ENCODE measurements at regions not wholly inside any gene's neighbourhood (a gene's known extent, or its start where the extent isn't known, plus 50 kb on each side); places are given as distances from the start of the nearest gene placed in this dataset.

DNA sequence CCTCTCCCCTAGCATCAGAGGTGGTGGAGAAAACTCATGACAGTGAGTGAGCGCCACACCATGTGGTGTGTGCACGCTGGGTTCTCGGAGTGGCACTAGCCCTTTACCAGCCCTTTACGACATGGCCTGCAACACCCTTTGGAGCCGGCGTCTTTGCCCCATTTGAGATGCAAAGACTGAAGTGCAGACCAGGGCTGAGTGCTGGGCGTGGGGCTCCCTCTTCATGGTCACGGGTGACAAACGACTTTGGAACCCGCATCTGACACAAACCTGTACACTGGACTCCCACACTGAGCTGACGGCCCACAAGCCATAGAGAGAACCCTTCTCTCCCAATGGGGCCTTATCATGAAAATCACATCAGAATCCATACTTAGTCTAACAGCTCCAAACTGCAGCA lies 76.8 kb upstream of the ALDH1L1 start:
- no peak overlapping the region for H3K4me3 ChIP-seq (ENCODE audit: low read depth, low read length)
- no peak overlapping the region for H3K27ac ChIP-seq (ENCODE audit: low read depth, low read length)
- no peaks in the 10 kb centered on the region for H3K79me2 ChIP-seq (ENCODE audit: control insufficient read depth, insufficient read depth, low read length, unreplicated experiment)
- no peaks in the 10 kb centered on the region for H3K27me3 ChIP-seq (ENCODE audit: insufficient read depth, low read length)
- peaks cover 18% of the 10 kb centered on the region for H3K4me1 ChIP-seq (ENCODE audit: control insufficient read depth, insufficient read depth, low read length, unreplicated experiment)
- no peak overlapping the region for H2AFZ ChIP-seq (ENCODE audit: low read length, unreplicated experiment)
- no peaks in the 10 kb centered on the region for H3K36me3 ChIP-seq (ENCODE audit: insufficient read depth, low read length)

DNA sequence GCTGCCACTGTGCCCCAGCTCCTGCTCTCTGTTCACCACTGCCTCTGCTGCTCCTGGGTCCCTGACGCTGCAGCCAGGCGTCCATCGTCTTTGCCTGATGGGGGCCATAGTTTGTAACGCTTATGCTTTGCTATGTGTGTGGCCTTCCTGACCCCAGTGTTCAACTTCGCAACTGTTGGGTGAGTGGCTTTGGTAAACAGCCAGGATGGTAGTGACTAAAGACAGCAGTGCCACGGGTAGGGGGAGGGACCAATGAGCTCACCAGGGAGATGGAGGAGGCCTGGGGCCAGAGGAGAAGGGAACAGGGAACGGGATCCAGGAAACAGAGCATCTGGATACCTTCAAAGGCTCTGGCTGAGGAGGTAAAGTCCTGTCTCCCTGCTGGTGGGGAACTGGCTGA lies 75.9 kb upstream of the ALDH1L1 start:
- H3K27me3 ChIP-seq (ENCODE audit: insufficient read depth, low read length): no peaks in the 10 kb centered on the region
- peaks cover 16% of the 10 kb centered on the region for H3K4me1 ChIP-seq (ENCODE audit: control insufficient read depth, insufficient read depth, low read length, unreplicated experiment)
- no peak overlapping the region for H2AFZ ChIP-seq (ENCODE audit: low read length, unreplicated experiment)
- H3K79me2 ChIP-seq (ENCODE audit: control insufficient read depth, insufficient read depth, low read length, unreplicated experiment): no peaks in the 10 kb centered on the region
- no peaks in the 10 kb centered on the region for H3K36me3 ChIP-seq (ENCODE audit: insufficient read depth, low read length)
- H3K27ac ChIP-seq (ENCODE audit: low read depth, low read length): no peak overlapping the region
- no peak overlapping the region for H3K4me3 ChIP-seq (ENCODE audit: low read depth, low read length)

DNA sequence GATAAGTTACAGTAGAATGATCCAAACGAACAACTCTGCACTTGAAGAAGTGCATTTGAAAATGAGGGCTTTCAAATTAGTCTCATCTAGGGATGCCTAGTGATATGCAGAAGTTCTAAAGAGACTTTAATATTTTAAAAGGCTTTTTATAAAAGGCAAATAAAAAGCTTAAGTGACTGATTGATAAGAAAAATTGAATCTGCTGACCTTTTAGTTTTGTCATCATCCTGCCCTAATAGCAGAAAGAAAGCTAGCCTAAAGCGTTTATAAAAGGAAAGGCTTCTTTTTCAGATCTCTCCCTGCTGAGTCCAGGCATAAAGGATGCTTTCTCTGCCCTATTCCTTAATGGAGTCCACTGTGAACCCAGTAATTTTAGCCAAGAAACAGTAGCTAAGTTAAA lies 72.7 kb upstream of the ALDH1L1 start:
- no peak overlapping the region for H2AFZ ChIP-seq (ENCODE audit: low read length, unreplicated experiment)
- H3K4me3 ChIP-seq (ENCODE audit: low read depth, low read length): no peak overlapping the region
- no peak overlapping the region for H3K27ac ChIP-seq (ENCODE audit: low read depth, low read length)
- H3K27me3 ChIP-seq (ENCODE audit: insufficient read depth, low read length): no peaks in the 10 kb centered on the region
- no peaks in the 10 kb centered on the region for H3K36me3 ChIP-seq (ENCODE audit: insufficient read depth, low read length)
- H3K4me1 ChIP-seq (ENCODE audit: control insufficient read depth, insufficient read depth, low read length, unreplicated experiment): no peaks in the 10 kb centered on the region
- H3K79me2 ChIP-seq (ENCODE audit: control insufficient read depth, insufficient read depth, low read length, unreplicated experiment): no peaks in the 10 kb centered on the region

DNA sequence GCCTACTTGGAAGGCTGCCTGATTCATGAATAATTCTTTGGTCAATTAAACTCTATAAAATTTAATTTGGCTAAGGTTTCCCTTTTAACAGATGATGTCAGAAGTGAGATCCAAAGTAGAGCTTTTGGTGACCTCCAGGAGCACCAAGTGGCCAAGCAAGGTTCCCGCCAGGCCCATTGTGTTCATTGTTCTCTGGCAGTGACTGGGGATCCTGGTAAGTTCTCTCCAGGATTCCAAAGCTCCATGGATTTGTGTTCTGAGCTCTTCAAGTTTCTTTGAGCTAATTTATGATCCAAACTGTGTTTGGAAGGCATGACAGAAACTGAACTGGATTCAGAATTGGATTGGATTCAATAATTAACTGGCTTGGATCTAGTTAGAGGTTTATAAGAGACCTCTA lies 72.0 kb upstream of the ALDH1L1 start:
- H3K36me3 ChIP-seq (ENCODE audit: insufficient read depth, low read length): no peaks in the 10 kb centered on the region
- no peak overlapping the region for H3K4me3 ChIP-seq (ENCODE audit: low read depth, low read length)
- no peak overlapping the region for H2AFZ ChIP-seq (ENCODE audit: low read length, unreplicated experiment)
- H3K27ac ChIP-seq (ENCODE audit: low read depth, low read length): no peak overlapping the region
- no peaks in the 10 kb centered on the region for H3K79me2 ChIP-seq (ENCODE audit: control insufficient read depth, insufficient read depth, low read length, unreplicated experiment)
- H3K27me3 ChIP-seq (ENCODE audit: insufficient read depth, low read length): no peaks in the 10 kb centered on the region
- H3K4me1 ChIP-seq (ENCODE audit: control insufficient read depth, insufficient read depth, low read length, unreplicated experiment): no peaks in the 10 kb centered on the region

DNA sequence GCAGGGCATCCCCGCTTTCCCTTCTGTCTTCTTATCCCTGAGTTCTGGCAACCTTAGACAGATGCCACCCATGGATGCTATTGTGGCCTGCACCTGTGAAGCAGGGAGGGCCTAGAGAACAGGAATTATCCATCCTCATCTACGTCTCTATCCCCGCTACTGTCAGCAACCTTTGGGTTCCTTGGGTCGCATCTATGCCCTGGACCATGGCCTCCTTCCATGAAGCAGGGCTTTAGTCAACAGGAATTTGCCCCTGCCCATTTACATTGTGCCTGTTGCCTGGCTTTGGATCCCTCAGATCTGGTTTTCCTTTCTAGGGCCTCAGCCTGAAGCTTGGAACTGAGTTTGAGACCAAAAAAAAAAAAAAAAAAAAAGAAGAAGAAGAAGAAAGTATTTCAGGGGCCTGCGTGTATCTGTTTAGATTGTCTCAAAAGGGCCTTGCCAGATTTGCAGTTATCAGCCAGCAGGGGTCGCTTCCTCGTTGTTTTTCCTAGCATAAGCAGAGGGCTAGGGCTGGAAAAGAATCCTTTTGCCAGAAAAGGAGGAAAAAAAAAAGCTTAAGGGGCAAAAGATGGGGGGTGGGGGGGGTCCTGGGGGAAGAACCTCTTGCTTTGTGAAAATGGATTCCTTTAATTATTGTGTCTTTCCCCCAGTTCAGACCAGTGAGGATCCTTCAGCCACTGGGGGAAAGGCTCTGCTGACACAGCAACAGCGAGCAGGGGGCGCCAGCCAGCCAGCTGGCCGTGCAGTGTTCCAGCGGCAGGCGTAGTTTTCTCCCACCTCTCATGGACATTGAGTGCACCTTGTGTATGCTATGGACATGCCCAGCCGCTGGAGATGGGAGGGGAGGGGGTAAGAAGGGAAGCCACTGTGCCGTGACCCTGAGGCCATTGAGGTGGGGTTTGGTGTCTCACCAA lies 65.7 kb upstream of the ALDH1L1 start:
- Histone ChIP-seq H2AFZ (ENCODE audit: low read length, unreplicated experiment) (no peak overlapping the region), H3K27me3 (ENCODE audit: insufficient read depth, low read length) (peaks cover 6% of the 10 kb centered on the region), H3K4me1 (ENCODE audit: control insufficient read depth, insufficient read depth, low read length, unreplicated experiment) (no peaks in the 10 kb centered on the region)

More for the DNA sequence above, 65.7 kb upstream of the ALDH1L1 start:
- H3K79me2 ChIP-seq (ENCODE audit: control insufficient read depth, insufficient read depth, low read length, unreplicated experiment): no peaks in the 10 kb centered on the region
- H3K36me3 ChIP-seq (ENCODE audit: insufficient read depth, low read length): no peaks in the 10 kb centered on the region
- no peak overlapping the region for H3K27ac ChIP-seq (ENCODE audit: low read depth, low read length)
- no peak overlapping the region for H3K4me3 ChIP-seq (ENCODE audit: low read depth, low read length)

Measured in ACC112 (cell line).